CD4-positive, alpha-beta T cell treated with Interleukin-6 at 100 ng/mL for 8 hours (primary cell): ENCODE measurements at regions not wholly inside any gene's neighbourhood (a gene's known extent, or its start where the extent isn't known, plus 50 kb on each side); places are given as distances from the start of the nearest gene placed in this dataset.
A peak's percentile ranks its signal among the peaks of the same experiment; 100 is the strongest.

Experiments used
- DNase-seq: peaks from one replicate; pipeline ENCODE4 v3.0.0-alpha.2; 2020; ENCODE audit warnings: mixed read lengths, low spot score

DNA sequence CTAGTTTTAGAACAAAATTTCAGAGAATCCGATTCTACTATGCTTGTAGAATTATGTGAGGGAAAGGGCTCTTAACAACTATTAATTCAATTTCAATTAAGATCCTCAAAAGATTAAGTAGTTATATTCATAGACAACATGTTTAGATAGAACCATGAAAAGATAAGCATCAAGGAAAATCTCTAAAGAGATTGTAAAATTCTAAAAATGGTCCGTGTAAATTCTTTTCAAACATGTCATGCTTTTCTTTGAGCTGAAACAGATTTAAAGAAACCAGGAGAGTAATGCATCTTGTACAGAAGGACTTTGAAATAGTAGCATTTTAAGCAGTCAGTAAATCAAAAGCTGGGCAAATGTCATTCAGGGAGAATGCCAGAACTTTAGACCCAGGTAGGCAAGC, 1080.6 kb upstream of the B3GALT2 start:
- no peak for DNase-seq

- DNase-seq, result no peak
Measured at GRCh38 chr1:194256010-194256409, 1069.6 kb upstream of the B3GALT2 start.

DNA sequence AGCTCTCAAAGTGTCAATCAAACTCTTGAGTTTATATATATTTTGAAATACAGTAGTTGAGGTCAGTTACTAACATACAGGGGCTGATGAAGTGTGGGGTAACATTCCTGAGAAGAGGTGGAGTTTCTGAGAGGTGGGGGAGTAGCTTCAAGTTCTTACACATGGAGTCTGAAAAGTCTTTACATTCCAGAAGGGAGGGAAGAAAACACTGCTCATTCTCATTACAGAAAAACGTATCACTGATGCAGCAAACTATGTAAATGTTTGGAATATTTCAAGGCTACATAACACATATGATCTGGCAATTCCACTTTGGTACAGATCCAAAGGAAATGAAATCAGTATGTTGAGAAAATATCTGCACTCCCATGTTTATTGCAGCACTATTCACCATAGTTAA, 1065.8 kb upstream of the B3GALT2 start:
- DNase-seq, result no peak

DNA sequence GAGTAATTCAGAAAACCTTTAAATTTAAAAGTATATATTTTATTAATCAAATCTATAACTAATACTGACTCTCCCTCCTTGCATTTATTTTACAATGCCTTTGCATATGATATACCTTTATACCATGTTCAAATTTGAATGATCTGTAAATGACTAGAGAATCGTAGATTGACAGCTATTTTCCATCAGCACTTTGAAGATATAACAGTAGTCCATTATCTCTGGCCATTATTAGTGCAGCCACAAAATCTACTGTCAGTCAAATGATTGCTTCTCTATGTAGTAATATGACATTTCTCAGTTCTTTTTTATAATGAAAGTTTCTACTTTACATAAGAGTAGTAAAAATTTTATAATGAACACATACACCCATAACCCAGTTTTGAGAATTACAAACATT, 1054.8 kb upstream of the B3GALT2 start:
- no peak for DNase-seq

GRCh38 chr1:194233069-194233468, 1046.7 kb upstream of the B3GALT2 start:
- DNase-seq, result no peak

- no peak for DNase-seq
Measured at GRCh38 chr1:194230351-194231144, 1044.1 kb upstream of the B3GALT2 start.

DNA sequence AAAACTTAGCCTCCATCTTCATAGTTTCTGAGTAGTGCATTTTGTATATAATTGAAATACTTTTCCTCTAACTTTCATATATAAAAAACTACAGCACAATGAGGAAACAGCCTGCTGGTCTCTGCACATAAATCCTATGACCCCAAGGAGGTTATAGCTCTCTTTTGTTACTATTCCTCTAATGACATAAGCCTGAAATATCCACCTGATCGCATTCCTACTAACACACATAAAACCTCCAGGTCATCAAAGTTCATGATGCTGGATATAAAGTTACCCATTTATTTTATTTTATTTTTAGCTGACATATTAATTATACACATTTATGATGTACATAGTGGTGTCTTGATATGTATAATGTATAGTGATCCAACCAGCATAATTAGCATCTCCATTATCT, 1042.0 kb upstream of the B3GALT2 start:
- no peak for DNase-seq

DNA sequence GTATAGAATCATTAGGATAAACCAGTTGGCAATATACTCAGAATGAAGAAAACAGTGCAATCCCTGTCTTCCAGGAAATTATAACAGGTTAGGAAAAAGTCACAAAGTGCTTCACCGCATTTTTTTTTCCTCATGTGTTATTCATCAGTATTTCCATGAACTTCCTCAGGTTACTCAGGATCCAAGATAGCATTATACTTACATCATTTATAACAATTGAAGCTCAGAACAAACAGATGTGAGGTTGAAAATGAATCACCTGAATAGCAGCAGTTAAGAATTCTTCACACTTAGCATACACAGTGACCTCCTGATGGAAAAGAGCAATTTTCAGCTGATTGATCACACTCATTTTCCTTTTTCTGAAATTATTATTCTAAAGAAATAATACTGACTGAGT, 1040.7 kb upstream of the B3GALT2 start:
- no peak for DNase-seq

DNA sequence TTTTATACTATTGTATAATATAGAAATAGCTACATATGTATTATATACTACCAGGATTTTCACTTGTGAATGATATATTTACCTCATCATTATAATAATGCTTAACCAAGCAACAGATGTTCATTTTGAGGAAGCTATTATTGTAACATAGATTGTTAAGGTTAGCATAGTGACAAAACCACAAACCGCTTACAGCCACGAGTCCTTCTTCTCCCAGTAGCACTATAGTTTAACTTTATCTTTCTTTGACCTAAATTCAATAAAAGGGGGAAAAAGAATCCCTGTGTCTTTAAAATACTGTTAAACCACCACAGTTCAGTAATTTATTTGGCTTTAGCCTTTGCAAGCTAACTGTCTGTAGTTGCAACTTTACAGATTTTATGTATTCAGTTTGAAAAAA, 1039.4 kb upstream of the B3GALT2 start:
- DNase-seq, result peak; percentile 12

DNA sequence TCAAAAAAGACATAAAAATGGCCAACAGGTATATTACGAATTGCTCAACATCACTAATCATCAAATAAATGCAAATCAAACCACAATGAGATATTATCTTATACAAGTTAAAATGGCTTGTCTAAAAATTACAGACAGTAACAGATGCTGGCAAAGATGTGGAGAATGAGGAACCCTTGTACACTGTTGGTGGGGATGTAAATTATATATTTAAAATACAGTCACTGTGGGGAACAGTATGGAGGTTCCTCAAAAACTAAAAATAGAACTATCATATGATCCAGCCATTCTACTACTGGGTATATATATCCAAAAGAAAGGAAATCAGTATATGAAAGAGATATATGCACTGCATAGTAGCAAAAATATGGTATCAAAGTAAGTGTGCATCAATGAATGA, 1037.2 kb upstream of the B3GALT2 start:
- no peak for DNase-seq

DNA sequence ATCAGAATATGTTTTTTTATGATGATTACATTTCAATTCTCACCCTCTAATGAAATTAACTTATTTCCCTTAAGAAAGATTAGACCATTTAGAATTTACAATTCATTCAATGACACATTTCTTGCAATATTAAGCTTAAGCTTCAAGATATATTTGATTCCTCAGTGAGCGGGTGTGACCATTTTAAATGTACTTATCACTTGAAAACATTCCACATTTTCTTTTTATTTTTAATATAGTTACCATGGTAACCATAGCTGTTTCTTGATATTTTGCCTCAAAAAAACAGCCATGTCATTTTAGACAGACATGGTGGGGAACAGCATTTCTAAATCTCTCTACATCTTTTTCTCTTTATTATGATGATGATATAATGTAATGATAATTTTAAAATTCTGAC, 1029.0 kb upstream of the B3GALT2 start:
- DNase-seq, result no peak

- DNase-seq, result no peak
Measured at GRCh38 chr1:194214735-194215134, 1028.3 kb upstream of the B3GALT2 start.

DNA sequence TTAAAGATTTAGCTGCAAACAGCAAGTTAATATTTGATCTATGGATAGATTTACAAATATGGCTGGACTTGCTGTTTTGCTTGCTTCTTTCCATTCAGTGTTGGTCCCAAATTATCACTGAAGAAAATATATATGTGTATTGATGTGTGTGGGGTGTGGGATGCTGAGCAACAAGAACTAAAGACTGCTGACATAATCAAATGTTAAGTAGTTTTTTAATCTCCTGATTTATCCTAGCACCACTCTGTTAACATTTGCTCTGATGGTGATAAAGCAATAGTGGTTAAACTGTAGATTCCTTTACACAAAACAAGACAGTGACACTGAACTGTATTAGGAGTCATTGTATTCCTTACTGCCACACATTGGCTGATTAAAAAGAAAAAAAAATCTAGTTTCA, 1023.5 kb upstream of the B3GALT2 start:
- DNase-seq, result no peak

DNA sequence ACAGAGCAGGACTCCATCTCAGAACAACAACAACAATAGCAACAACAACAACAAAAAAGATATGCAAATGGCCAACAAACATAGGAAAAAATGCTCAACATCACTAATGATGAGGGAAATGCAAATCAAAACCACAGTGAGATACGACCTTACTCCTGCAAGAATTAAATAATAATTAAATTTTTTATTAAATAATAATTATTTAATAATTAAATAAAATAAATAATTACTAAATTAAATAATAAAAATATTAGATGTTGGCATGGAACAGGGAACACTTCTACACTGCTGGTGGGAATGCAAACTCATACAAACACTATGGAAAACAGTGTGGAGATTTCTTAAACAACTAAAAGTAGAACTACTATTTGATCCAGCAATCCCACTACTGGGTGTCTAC, 1022.3 kb upstream of the B3GALT2 start:
- DNase-seq, result no peak

GRCh38 chr1:194196562-194196961, 1010.1 kb upstream of the B3GALT2 start:
- no peak for DNase-seq

DNA sequence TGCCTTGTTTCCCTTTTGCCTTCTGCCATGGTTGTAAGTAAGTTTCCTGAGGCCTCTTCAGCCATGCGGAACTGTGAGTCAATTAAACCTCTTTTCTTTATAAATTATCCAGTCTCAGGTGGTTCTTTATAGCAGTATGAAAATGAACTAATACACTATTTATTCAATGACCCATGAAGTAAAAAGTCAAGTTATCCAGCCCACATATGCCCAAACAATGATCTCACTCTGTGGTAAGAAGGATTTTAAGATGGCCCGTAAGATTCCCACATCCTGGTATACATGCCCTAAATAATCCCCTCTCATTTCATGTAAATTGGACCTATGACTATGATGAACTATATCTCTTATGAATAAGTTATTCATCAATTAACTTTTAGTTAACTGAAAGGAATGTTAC, 1008.3 kb upstream of the B3GALT2 start:
- no peak for DNase-seq

DNA sequence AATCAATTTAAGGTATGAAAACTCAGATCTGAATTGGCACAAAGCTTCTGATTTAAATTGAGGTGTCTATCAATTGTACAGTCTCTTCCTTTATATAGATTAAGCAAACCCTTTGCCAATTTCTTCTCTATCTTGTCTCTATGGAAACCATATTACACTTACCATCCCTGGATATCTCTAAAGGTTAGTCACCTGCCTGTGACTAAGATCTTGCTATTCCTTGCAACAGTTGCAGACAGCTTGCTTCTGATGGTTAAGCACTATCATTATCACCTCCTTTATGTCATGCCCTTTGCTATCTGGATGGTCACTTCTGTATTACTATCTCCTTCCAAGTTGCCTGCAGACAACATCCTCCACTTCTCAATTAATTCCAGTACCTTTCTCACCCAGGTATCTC, 998.6 kb upstream of the B3GALT2 start:
- DNase-seq, result no peak

- no peak for DNase-seq
Measured at GRCh38 chr1:194184425-194184824, 998.0 kb upstream of the B3GALT2 start.

- DNase-seq, result no peak
Measured at GRCh38 chr1:194181845-194182244, 995.4 kb upstream of the B3GALT2 start.

- no peak for DNase-seq
Measured at GRCh38 chr1:194176212-194176611, 989.8 kb upstream of the B3GALT2 start.

- DNase-seq, result no peak
Measured at GRCh38 chr1:194175251-194175650, 988.8 kb upstream of the B3GALT2 start.

DNA sequence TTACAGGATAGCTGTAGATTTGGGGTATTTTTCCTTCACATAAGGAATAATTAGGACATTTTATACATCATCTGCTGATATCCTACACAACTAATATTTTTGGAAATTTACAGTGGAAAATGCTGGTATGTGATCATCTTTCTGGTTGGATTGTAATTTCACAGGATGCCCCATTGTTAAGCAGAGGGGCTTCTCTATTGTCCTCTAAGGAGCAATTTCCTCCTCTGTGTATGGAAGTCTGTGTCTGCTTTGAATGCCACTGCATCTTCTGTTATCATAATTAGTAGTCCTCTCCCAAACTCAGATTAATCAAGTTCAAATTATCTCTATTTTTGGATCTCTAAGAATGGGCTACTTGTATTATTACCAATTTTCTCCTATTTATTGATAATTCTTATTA, 988.1 kb upstream of the B3GALT2 start:
- no peak for DNase-seq

- no peak for DNase-seq
Measured at GRCh38 chr1:194171596-194171995, 985.2 kb upstream of the B3GALT2 start.

- no peak for DNase-seq
Measured at GRCh38 chr1:194167956-194168640, 981.7 kb upstream of the B3GALT2 start.
